Panc1 (cell line): ENCODE measurements at regions not wholly inside any gene's neighbourhood (a gene's known extent, or its start where the extent isn't known, plus 50 kb on each side); places are given as distances from the start of the nearest gene placed in this dataset.

Experiments
- CTCF ChIP-seq: fragments of 450-650 bp; IDR thresholded peaks from 2 replicates; pipeline ENCODE4 v1.5.1; 2017; ENCODE audit warnings: mild to moderate bottlenecking
- POLR2AphosphoS5 ChIP-seq: IDR thresholded peaks from 2 replicates; pipeline ENCODE4 v1.6.1; 2012; ENCODE audit warnings: mild to moderate bottlenecking, low read depth, low read length, moderate library complexity
- REST ChIP-seq, 2 experiments: IDR thresholded peaks; 2 replicates each; pipeline ENCODE4 v1.6.1; 2011 to 2012; ENCODE audit warnings: low read depth in 2 of 2, control low read depth in 1 of 2, low read length in 1 of 2, mild to moderate bottlenecking in 1 of 2, moderate library complexity in 1 of 2; ENCODE audit not compliant: insufficient read depth in 1 of 2
- TCF7L2 ChIP-seq: IDR thresholded peaks from 2 replicates; pipeline ENCODE4 v1.6.1; 2011; ENCODE audit warnings: mild to moderate bottlenecking, low read depth, low read length, inconsistent platforms

- TF ChIP-seq CTCF (no peak), POLR2AphosphoS5 (no peak), REST (IDR thresholded peaks at IDR 0.05; ENCODE audit: insufficient read depth in 1 of 2, low read depth in 2 of 2, low read length in 1 of 2) (no peak), TCF7L2 (no peak)
Observed at GRCh38 chr3:1824359-1824758, 274.3 kb upstream of the CNTN4 start.
